ENCODE measurements at regions not wholly inside any gene's neighbourhood (a gene's known extent, or its start where the extent isn't known, plus 50 kb on each side); places are given as distances from the start of the nearest gene placed in this dataset.

DNA sequence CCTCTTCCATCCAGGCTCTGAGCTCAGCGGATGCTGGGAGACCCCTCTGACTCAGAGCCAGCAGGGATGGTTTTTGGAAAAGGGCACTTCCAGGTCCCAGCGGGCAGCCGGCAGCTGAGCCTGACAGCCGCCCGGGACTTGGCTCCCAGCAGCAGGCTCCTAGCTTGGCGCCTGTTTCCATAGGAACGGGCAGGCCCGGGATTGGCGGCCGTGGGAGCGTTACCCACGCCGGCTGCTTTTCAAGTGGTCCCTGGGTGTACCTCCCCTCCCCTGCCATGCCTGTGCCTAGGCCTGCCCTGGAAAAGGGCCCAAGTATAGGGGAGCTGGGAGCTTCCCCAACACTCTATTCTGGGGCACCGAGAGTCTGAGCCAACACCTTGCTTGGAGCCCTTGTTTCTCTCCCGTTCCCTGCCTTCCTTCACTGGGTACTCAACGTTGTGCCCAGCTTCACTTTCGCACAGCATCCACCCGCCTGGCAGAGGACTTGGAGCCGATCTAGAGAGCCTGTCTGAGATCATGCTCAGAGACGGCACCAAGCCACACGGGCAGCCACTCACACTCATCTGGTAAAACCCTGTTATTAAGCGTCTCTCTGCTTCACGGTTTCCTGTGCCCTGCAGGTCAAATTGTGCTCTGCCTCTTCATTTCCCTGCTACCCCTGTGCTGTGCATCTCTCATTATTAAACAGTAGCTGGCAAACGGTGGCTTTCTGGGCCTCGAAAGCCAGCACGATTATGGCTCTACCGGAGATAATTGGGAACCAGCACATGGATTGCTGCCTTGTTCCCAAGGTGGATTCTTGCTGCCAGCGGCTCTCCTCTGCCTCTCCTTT is 521.5 kb downstream of the BCOR start:
- no peak for DNase-seq (ENCODE audit: low read depth, low spot score)
- Histone ChIP-seq H4K20me1 (ENCODE audit: control insufficient read depth, extremely low read depth, insufficient read depth, low read length) (no peaks in the 10 kb centered on the region), H3K9ac (ENCODE audit: control insufficient read depth, extremely low read depth, insufficient read depth, low read length) (no peak overlapping the region), H3K27ac (ENCODE audit: control insufficient read depth, insufficient read depth, low read length) (no peak overlapping the region), H3K9me3 (ENCODE audit: control insufficient read depth, low read depth, low read length) (no peaks in the 10 kb centered on the region), H3K4me2 (ENCODE audit: control insufficient read depth, extremely low read depth, insufficient read depth, low read depth, low read length) (no peak overlapping the region), H3K79me2 (ENCODE audit: control insufficient read depth, insufficient read depth, low read length) (no peaks in the 10 kb centered on the region), H3K27me3 (ENCODE audit: control insufficient read depth, extremely low read depth, insufficient read depth, low read length) (no peaks in the 10 kb centered on the region), H3K4me3 (ENCODE audit: control insufficient read depth in 2 of 3, extremely low read depth in 1 of 3, insufficient read depth in 2 of 3, low read depth in 1 of 3, low read length in 3 of 3) (no peak overlapping the region), H3K36me3 (ENCODE audit: control insufficient read depth in 2 of 2, extremely low read depth in 1 of 2, insufficient read depth in 2 of 2, low read length in 2 of 2) (no peaks in the 10 kb centered on the region), H2AFZ (ENCODE audit: control insufficient read depth, low read length) (no peak overlapping the region), H3K4me1 (ENCODE audit: control insufficient read depth, extremely low read depth, insufficient read depth, low read length) (no peaks in the 10 kb centered on the region), H3K9me1 (ENCODE audit: control insufficient read depth, extremely low read depth, insufficient read depth, low read length) (no peaks in the 10 kb centered on the region)
- no peak for FAIRE-seq
- TF ChIP-seq, protein P1, sequence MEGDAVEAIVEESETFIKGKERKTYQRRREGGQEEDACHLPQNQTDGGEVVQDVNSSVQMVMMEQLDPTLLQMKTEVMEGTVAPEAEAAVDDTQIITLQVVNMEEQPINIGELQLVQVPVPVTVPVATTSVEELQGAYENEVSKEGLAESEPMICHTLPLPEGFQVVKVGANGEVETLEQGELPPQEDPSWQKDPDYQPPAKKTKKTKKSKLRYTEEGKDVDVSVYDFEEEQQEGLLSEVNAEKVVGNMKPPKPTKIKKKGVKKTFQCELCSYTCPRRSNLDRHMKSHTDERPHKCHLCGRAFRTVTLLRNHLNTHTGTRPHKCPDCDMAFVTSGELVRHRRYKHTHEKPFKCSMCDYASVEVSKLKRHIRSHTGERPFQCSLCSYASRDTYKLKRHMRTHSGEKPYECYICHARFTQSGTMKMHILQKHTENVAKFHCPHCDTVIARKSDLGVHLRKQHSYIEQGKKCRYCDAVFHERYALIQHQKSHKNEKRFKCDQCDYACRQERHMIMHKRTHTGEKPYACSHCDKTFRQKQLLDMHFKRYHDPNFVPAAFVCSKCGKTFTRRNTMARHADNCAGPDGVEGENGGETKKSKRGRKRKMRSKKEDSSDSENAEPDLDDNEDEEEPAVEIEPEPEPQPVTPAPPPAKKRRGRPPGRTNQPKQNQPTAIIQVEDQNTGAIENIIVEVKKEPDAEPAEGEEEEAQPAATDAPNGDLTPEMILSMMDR (optimal IDR thresholded peaks at IDR 0.05 in 1 of 3, IDR thresholded peaks at IDR 0.05 in 1 of 3, conservative IDR thresholded peaks at IDR 0.05 in 1 of 3; ENCODE audit: extremely low read depth in 1 of 3, insufficient read depth in 2 of 3, low read length in 3 of 3): no peak
- no peak for TF ChIP-seq EZH2 (IDR thresholded peaks at IDR 0.05; ENCODE audit: low read length)
- dilution Hi-C loops (cut with MboI; ENCODE audit: extremely low pct_ligation_motif_present, low sequenced_read_pairs): no loop called here

DNA sequence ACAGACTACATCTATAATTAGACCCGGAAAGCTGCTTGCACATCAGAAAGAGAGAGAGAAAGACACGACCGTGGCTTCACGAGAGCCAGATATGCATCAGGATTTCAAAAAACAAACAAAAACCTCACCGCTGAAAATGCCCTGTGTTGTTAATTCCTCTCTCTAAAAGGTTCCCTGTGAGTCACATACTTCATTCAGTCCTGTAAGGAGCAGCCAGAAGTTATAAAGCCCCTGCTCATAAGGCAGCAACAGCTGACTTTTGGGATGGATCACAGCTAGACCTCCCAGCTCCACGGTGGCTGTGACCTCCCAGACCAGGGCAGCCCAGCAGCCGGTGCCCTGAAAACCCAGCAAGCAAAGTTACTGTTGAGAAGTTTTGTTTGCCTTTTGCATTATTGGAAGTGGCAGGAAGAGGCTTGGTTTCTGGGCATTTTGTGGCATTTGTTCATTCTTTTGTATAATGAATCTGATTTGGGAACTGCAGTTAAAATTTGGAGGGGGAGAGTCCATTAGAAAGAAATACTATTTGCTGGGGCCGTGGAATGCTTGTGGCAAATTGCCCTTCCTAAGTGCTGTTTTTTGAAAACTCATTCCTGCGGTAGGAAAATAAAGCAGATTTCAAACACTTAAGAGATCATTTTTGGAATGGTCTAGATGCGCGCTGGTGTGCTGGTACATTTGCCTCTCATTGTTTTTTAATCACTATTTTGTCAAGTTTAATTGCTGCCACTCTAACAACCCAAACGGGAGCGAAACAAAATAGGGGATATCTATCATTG is 520.4 kb downstream of the BCOR start:
- dilution Hi-C loops (cut with MboI; ENCODE audit: extremely low pct_ligation_motif_present, low sequenced_read_pairs): no loop called here
- DNase-seq (ENCODE audit: low read depth, low spot score): no peak
- no peak for FAIRE-seq

More for the DNA sequence above, 520.4 kb downstream of the BCOR start:
- no peaks in the 10 kb centered on the region for H3K9me1 ChIP-seq (ENCODE audit: control insufficient read depth, extremely low read depth, insufficient read depth, low read length)
- no peak overlapping the region for H3K9ac ChIP-seq (ENCODE audit: control insufficient read depth, extremely low read depth, insufficient read depth, low read length)
- H3K27ac ChIP-seq (ENCODE audit: control insufficient read depth, insufficient read depth, low read length): no peak overlapping the region
- H3K4me3 ChIP-seq (ENCODE audit: control insufficient read depth in 2 of 3, extremely low read depth in 1 of 3, insufficient read depth in 2 of 3, low read depth in 1 of 3, low read length in 3 of 3): no peak overlapping the region
- no peak overlapping the region for H3K4me2 ChIP-seq (ENCODE audit: control insufficient read depth, extremely low read depth, insufficient read depth, low read depth, low read length)
- no peaks in the 10 kb centered on the region for H3K79me2 ChIP-seq (ENCODE audit: control insufficient read depth, insufficient read depth, low read length)
- H3K36me3 ChIP-seq (ENCODE audit: control insufficient read depth in 2 of 2, extremely low read depth in 1 of 2, insufficient read depth in 2 of 2, low read length in 2 of 2): no peaks in the 10 kb centered on the region
- H3K9me3 ChIP-seq (ENCODE audit: control insufficient read depth, low read depth, low read length): no peaks in the 10 kb centered on the region
- H2AFZ ChIP-seq (ENCODE audit: control insufficient read depth, low read length): no peak overlapping the region
- H3K27me3 ChIP-seq (ENCODE audit: control insufficient read depth, extremely low read depth, insufficient read depth, low read length): no peaks in the 10 kb centered on the region
- H4K20me1 ChIP-seq (ENCODE audit: control insufficient read depth, extremely low read depth, insufficient read depth, low read length): no peaks in the 10 kb centered on the region
- peaks cover 2% of the 10 kb centered on the region for H3K4me1 ChIP-seq (ENCODE audit: control insufficient read depth, extremely low read depth, insufficient read depth, low read length)
- TF ChIP-seq, protein P1 (optimal IDR thresholded peaks at IDR 0.05 in 1 of 3, IDR thresholded peaks at IDR 0.05 in 1 of 3, conservative IDR thresholded peaks at IDR 0.05 in 1 of 3; ENCODE audit: extremely low read depth in 1 of 3, insufficient read depth in 2 of 3, low read length in 3 of 3): no peak
- TF ChIP-seq EZH2 (IDR thresholded peaks at IDR 0.05; ENCODE audit: low read length): no peak

Data from keratinocyte (primary cell).